ENCODE measurements at regions not wholly inside any gene's neighbourhood (a gene's known extent, or its start where the extent isn't known, plus 50 kb on each side); places are given as distances from the start of the nearest gene placed in this dataset.

DNA sequence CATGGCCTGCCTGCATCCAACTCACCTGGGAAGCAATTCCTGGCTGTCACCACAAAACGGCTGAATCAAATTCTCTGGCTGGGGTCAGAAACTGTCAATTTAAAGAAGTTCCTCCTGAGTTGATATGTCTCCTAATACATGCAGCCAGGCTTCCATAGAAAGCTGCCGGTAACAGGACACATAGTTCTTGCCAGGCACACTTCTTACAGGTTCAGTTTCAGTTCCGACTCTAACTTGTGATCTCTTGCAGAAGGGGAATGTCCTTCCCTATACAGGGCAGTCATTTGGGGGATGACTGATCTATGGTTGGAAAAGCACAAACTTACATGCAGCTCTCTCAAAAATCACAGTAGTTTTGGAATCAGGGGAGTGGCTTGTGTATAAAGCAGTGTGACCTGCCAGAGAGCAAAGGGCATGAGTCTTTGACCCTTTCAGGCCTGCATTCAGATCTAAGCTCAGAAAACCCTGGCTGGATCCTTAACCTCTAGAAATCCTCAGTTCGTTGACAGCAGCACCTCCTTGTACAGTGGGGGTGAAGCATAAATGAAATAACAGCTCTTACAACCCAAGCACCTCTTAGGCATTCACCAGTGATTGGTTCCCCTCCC is 195.6 kb downstream of the SCP2D1 start:
- H3K27me3 ChIP-seq (ENCODE audit: insufficient read depth), result no peaks in the 10 kb centered on the region; the same call in 1 of the 2 replicates
- WGBS (ENCODE audit: low lambda C conversion rate), result 9% methylated on average over 4 of the region's 4 CpGs
- ChIA-PET CTCF (no interaction called here), POLR2A (no interaction called here)
- no peaks in the 10 kb centered on the region for H3K36me3 ChIP-seq (replicated peaks in 1 of 2; ENCODE audit: control insufficient read depth in 1 of 2, insufficient read depth in 2 of 2, low read length in 1 of 2)
- H3K4me1 ChIP-seq (ENCODE audit: control insufficient read depth in 1 of 2, insufficient read depth in 2 of 2, low read depth in 1 of 2, low read length in 1 of 2), result no peaks in the 10 kb centered on the region
- no peaks in the 10 kb centered on the region for H3K9me2 ChIP-seq
- no peak overlapping the region for H2AFZ ChIP-seq (ENCODE audit: low read depth)
- no peak overlapping the region for H3K4me3 ChIP-seq (ENCODE audit: low read depth in 2 of 2, low read length in 1 of 2)
- no peaks in the 10 kb centered on the region for H3F3A ChIP-seq (replicated peaks; ENCODE audit: insufficient read depth)
- TF ChIP-seq, protein P1, sequence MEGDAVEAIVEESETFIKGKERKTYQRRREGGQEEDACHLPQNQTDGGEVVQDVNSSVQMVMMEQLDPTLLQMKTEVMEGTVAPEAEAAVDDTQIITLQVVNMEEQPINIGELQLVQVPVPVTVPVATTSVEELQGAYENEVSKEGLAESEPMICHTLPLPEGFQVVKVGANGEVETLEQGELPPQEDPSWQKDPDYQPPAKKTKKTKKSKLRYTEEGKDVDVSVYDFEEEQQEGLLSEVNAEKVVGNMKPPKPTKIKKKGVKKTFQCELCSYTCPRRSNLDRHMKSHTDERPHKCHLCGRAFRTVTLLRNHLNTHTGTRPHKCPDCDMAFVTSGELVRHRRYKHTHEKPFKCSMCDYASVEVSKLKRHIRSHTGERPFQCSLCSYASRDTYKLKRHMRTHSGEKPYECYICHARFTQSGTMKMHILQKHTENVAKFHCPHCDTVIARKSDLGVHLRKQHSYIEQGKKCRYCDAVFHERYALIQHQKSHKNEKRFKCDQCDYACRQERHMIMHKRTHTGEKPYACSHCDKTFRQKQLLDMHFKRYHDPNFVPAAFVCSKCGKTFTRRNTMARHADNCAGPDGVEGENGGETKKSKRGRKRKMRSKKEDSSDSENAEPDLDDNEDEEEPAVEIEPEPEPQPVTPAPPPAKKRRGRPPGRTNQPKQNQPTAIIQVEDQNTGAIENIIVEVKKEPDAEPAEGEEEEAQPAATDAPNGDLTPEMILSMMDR (IDR thresholded peaks at IDR 0.05), result no peak
- TF ChIP-seq SMC3 (IDR thresholded peaks at IDR 0.05; ENCODE audit: low read depth, low read length) (no peak), EP300 (IDR thresholded peaks at IDR 0.05; ENCODE audit: borderline replicate concordance in 1 of 2, low read depth in 1 of 2, low read length in 1 of 2) (no peak), MEF2A (IDR thresholded peaks at IDR 0.05; ENCODE audit: borderline replicate concordance, low read depth) (no peak)
- TF ChIP-seq, protein P2, sequence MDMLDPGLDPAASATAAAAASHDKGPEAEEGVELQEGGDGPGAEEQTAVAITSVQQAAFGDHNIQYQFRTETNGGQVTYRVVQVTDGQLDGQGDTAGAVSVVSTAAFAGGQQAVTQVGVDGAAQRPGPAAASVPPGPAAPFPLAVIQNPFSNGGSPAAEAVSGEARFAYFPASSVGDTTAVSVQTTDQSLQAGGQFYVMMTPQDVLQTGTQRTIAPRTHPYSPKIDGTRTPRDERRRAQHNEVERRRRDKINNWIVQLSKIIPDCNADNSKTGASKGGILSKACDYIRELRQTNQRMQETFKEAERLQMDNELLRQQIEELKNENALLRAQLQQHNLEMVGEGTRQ (IDR thresholded peaks at IDR 0.05; ENCODE audit: borderline replicate concordance, low read depth, low read length), result no peak
- TF ChIP-seq, protein P3, sequence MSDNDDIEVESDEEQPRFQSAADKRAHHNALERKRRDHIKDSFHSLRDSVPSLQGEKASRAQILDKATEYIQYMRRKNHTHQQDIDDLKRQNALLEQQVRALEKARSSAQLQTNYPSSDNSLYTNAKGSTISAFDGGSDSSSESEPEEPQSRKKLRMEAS (IDR thresholded peaks at IDR 0.05; ENCODE audit: low read depth), result no peak
- no peak overlapping the region for H3K27ac ChIP-seq (ENCODE audit: low read depth in 2 of 2, low read length in 1 of 2)
- H4K20me1 ChIP-seq (ENCODE audit: insufficient read depth), result no peaks in the 10 kb centered on the region
- no peak overlapping the region for H3K4me2 ChIP-seq
- no peaks in the 10 kb centered on the region for H3K9me3 ChIP-seq
- H3K79me2 ChIP-seq (ENCODE audit: insufficient read depth), result no peaks in the 10 kb centered on the region
- H3K9ac ChIP-seq, result no peak overlapping the region
- DNase-seq, result no peak

DNA sequence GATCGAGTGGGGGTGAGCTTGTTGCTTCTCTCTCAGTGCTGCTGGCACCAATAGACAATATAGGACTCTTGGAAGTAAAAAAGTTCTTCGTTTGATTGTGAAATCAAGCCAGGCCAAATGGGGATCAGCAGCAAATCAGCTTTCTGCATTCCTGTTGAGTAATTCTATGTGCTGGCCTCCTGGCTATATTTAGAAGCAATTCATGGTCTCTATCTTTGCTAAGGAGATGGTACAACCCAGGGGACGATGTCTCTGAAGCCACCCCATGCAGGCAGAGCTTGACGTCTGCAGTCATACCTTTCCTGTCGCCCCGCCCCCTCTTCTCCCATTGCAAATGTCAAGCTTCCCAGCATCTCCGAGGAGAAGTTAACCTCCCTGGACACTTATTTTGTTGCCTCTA is 199.1 kb downstream of the SCP2D1 start:
- TF ChIP-seq, protein P4, sequence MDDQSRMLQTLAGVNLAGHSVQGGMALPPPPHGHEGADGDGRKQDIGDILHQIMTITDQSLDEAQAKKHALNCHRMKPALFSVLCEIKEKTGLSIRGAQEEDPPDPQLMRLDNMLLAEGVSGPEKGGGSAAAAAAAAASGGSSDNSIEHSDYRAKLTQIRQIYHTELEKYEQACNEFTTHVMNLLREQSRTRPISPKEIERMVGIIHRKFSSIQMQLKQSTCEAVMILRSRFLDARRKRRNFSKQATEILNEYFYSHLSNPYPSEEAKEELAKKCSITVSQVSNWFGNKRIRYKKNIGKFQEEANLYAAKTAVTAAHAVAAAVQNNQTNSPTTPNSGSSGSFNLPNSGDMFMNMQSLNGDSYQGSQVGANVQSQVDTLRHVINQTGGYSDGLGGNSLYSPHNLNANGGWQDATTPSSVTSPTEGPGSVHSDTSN (IDR thresholded peaks at IDR 0.05), result no peak
- no peak for TF ChIP-seq JUND (IDR thresholded peaks at IDR 0.05)
- TF ChIP-seq, protein P2 (IDR thresholded peaks at IDR 0.05; ENCODE audit: borderline replicate concordance, low read depth, low read length), result no peak
- no peak for TF ChIP-seq SMC3 (IDR thresholded peaks at IDR 0.05; ENCODE audit: low read depth, low read length)
- TF ChIP-seq RXRA (IDR thresholded peaks at IDR 0.05; ENCODE audit: borderline replicate concordance, low read depth), result no peak
- no peak for TF ChIP-seq NRF1 (IDR thresholded peaks at IDR 0.05; ENCODE audit: low read depth, low read length)
- TF ChIP-seq, protein P5, sequence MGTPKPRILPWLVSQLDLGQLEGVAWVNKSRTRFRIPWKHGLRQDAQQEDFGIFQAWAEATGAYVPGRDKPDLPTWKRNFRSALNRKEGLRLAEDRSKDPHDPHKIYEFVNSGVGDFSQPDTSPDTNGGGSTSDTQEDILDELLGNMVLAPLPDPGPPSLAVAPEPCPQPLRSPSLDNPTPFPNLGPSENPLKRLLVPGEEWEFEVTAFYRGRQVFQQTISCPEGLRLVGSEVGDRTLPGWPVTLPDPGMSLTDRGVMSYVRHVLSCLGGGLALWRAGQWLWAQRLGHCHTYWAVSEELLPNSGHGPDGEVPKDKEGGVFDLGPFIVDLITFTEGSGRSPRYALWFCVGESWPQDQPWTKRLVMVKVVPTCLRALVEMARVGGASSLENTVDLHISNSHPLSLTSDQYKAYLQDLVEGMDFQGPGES (IDR thresholded peaks at IDR 0.05; ENCODE audit: low read depth, low read length), result no peak
- H3K4me3 ChIP-seq (ENCODE audit: low read depth in 2 of 2, low read length in 1 of 2), result no peak overlapping the region
- ChIA-PET POLR2A (no interaction called here), CTCF (no interaction called here)
- no peaks in the 10 kb centered on the region for H3K9me3 ChIP-seq
- no peaks in the 10 kb centered on the region for H3K79me2 ChIP-seq (ENCODE audit: insufficient read depth)
- no peaks in the 10 kb centered on the region for H3K36me3 ChIP-seq (replicated peaks in 1 of 2; ENCODE audit: control insufficient read depth in 1 of 2, insufficient read depth in 2 of 2, low read length in 1 of 2)
- no peak overlapping the region for H3K9ac ChIP-seq
- H2AFZ ChIP-seq (ENCODE audit: low read depth), result no peak overlapping the region
- WGBS (ENCODE audit: low lambda C conversion rate), result under 1% methylated on average over 7 of the region's 7 CpGs
- no peak for DNase-seq
- no peaks in the 10 kb centered on the region for H3K4me1 ChIP-seq (ENCODE audit: control insufficient read depth in 1 of 2, insufficient read depth in 2 of 2, low read depth in 1 of 2, low read length in 1 of 2)
- no peaks in the 10 kb centered on the region; the same call in 1 of the 2 replicates for H3K27me3 ChIP-seq (ENCODE audit: insufficient read depth)
- no peaks in the 10 kb centered on the region for H4K20me1 ChIP-seq (ENCODE audit: insufficient read depth)
- H3F3A ChIP-seq (replicated peaks; ENCODE audit: insufficient read depth), result no peaks in the 10 kb centered on the region
- no peaks in the 10 kb centered on the region for H3K9me2 ChIP-seq
- no peak overlapping the region for H3K4me2 ChIP-seq
- H3K27ac ChIP-seq (ENCODE audit: low read depth in 2 of 2, low read length in 1 of 2), result no peak overlapping the region
